ENCODE measurements at regions not wholly inside any gene's neighbourhood (a gene's known extent, or its start where the extent isn't known, plus 50 kb on each side); places are given as distances from the start of the nearest gene placed in this dataset.

DNA sequence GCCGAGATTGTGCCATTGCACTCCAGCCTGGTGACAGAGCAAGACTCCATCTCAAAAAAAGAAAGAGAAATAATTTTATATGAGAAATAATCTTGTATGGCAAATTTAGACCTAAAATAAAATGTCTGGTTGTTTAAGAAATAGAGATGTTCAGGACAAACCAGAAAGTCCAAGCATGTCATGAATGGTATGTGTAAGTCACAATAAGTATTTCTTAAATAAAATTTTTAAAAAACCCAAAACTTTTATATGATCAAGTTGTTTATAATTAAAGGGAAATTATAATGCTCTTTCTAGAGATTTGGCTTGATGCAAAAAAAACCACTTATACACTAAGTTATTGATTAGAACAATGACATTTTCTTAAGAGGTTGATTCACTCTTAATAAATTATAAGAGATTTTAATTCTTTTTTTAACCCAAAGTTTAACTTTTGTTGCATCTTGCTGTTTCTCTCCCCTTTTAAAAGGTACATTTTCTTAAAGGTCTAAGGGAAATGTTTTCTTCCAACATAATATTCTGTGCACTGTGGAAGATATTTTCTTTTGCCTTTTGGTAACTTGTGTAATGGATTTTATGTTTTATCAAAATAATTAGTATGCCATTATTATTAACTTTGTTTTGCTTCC lies 105.7 kb downstream of the RTP4 start:
- TF ChIP-seq, protein P1, sequence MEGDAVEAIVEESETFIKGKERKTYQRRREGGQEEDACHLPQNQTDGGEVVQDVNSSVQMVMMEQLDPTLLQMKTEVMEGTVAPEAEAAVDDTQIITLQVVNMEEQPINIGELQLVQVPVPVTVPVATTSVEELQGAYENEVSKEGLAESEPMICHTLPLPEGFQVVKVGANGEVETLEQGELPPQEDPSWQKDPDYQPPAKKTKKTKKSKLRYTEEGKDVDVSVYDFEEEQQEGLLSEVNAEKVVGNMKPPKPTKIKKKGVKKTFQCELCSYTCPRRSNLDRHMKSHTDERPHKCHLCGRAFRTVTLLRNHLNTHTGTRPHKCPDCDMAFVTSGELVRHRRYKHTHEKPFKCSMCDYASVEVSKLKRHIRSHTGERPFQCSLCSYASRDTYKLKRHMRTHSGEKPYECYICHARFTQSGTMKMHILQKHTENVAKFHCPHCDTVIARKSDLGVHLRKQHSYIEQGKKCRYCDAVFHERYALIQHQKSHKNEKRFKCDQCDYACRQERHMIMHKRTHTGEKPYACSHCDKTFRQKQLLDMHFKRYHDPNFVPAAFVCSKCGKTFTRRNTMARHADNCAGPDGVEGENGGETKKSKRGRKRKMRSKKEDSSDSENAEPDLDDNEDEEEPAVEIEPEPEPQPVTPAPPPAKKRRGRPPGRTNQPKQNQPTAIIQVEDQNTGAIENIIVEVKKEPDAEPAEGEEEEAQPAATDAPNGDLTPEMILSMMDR (IDR thresholded peaks at IDR 0.05), result no peak
- no peak for TF ChIP-seq POLR2A (IDR thresholded peaks at IDR 0.05)

Data from testis (tissue), 2 donors.